ENCODE measurements at regions not wholly inside any gene's neighbourhood (a gene's known extent, or its start where the extent isn't known, plus 50 kb on each side); places are given as distances from the start of the nearest gene placed in this dataset.

- DNase-seq (ENCODE audit: low read depth), result no peak
- H3K4me3 ChIP-seq (ENCODE audit: low read length), result no peak overlapping the region
- TF ChIP-seq CTCF (conservative IDR thresholded peaks at IDR 0.05; ENCODE audit: low read depth, low read length), result no peak
Measured at GRCh38 chr14:28272270-28272669, 494.3 kb upstream of the FOXG1 start.

- TF ChIP-seq CTCF (conservative IDR thresholded peaks at IDR 0.05; ENCODE audit: low read depth, low read length), result no peak
Measured at GRCh38 chr14:28280530-28280929, 486.1 kb upstream of the FOXG1 start.

GRCh38 chr14:28280997-28281598, 485.5 kb upstream of the FOXG1 start:
- TF ChIP-seq CTCF (conservative IDR thresholded peaks at IDR 0.05; ENCODE audit: low read depth, low read length), result no peak
- no peak for DNase-seq (ENCODE audit: low read depth)

More at GRCh38 chr14:28280530-28280929, 486.1 kb upstream of the FOXG1 start:
- H3K4me3 ChIP-seq (ENCODE audit: low read length), result no peak overlapping the region
- DNase-seq (ENCODE audit: low read depth), result no peak

GRCh38 chr14:28284546-28285300, 481.9 kb upstream of the FOXG1 start:
- no peak for DNase-seq (ENCODE audit: low read depth)
- TF ChIP-seq CTCF (conservative IDR thresholded peaks at IDR 0.05; ENCODE audit: low read depth, low read length), result no peak

More at GRCh38 chr14:28280997-28281598, 485.5 kb upstream of the FOXG1 start:
- no peak overlapping the region for H3K4me3 ChIP-seq (ENCODE audit: low read length)

GRCh38 chr14:28294834-28295440, 471.6 kb upstream of the FOXG1 start:
- peak; percentile 18 for DNase-seq (ENCODE audit: low read depth)
- TF ChIP-seq CTCF (conservative IDR thresholded peaks at IDR 0.05; ENCODE audit: low read depth, low read length), result peak; percentile 54
- H3K4me3 ChIP-seq (ENCODE audit: low read length), result no peak overlapping the region

More at GRCh38 chr14:28284546-28285300, 481.9 kb upstream of the FOXG1 start:
- H3K4me3 ChIP-seq (ENCODE audit: low read length), result no peak overlapping the region

GRCh38 chr14:28297559-28297958, 469.0 kb upstream of the FOXG1 start:
- no peak overlapping the region for H3K4me3 ChIP-seq (ENCODE audit: low read length)
- no peak for DNase-seq (ENCODE audit: low read depth)
- no peak for TF ChIP-seq CTCF (conservative IDR thresholded peaks at IDR 0.05; ENCODE audit: low read depth, low read length)
